GM23338 (cell line): ENCODE measurements at regions not wholly inside any gene's neighbourhood (a gene's known extent, or its start where the extent isn't known, plus 50 kb on each side); places are given as distances from the start of the nearest gene placed in this dataset.

Experiments used
- ATAC-seq: fragments of 200-7000 bp; cut with Tn5 transposase; 3 replicates; pipeline ENCODE4 v1.9.1; 2020
- DNase-seq: peaks from one replicate; pipeline ENCODE4 v3.0.0-alpha.2; 2015; ENCODE audit warnings: low spot score
- H2AFZ ChIP-seq: fragments of 200-600 bp; sonication (generic); 2 replicates; pipeline ENCODE4 v1.8.0; 2016; ENCODE audit warnings: antibody characterized with exemption, mild to moderate bottlenecking, moderate library complexity
- H3F3A ChIP-seq: fragments of 200-600 bp; sonication (generic); replicated peaks from 2 replicates; pipeline ENCODE4 v1.8.0; 2017; ENCODE audit warnings: antibody characterized with exemption, mixed run types, low read depth
- H3K27ac ChIP-seq: fragments of 200-600 bp; sonication (generic); 2 replicates; pipeline ENCODE4 v1.6.1; 2016; ENCODE audit warnings: low read depth
- H3K27me3 ChIP-seq: fragments of 200-600 bp; sonication (generic); 2 replicates; pipeline ENCODE4 v1.8.0; 2016; ENCODE audit warnings: mild to moderate bottlenecking, mixed run types, moderate library complexity; ENCODE audit not compliant: insufficient read depth
- H3K36me3 ChIP-seq: fragments of 200-600 bp; sonication (generic); 2 replicates; pipeline ENCODE4 v1.8.0; 2016; ENCODE audit warnings: mild to moderate bottlenecking; ENCODE audit not compliant: insufficient read depth
- H3K4me1 ChIP-seq: fragments of 200-600 bp; sonication (generic); 2 replicates; pipeline ENCODE4 v1.8.0; 2016; ENCODE audit warnings: mild to moderate bottlenecking, moderate library complexity; ENCODE audit not compliant: insufficient read depth
- H3K4me2 ChIP-seq: fragments of 200-600 bp; sonication (generic); 2 replicates; pipeline ENCODE4 v1.7.1; 2017; ENCODE audit warnings: mixed run types
- H3K4me3 ChIP-seq: fragments of 200-600 bp; sonication (generic); 2 replicates; pipeline ENCODE4 v1.6.1; 2016; ENCODE audit warnings: mixed run types
- H3K79me2 ChIP-seq: fragments of 200-600 bp; sonication (generic); replicated peaks from 2 replicates; pipeline ENCODE4 v1.8.0; 2017; ENCODE audit warnings: mild to moderate bottlenecking; ENCODE audit not compliant: insufficient read depth
- H3K9me2 ChIP-seq: fragments of 200-600 bp; sonication (generic); 2 replicates; pipeline ENCODE4 v1.8.0; 2017; ENCODE audit not compliant: insufficient read depth
- H4K20me1 ChIP-seq: fragments of 200-600 bp; sonication (generic); replicated peaks from 2 replicates; pipeline ENCODE4 v1.8.0; 2017; ENCODE audit warnings: mild to moderate bottlenecking; ENCODE audit not compliant: insufficient read depth
- H3K27ac Mint-ChIP-seq: 2 replicates; pipeline ENCODE4 v1.8.0; 2020; ENCODE audit warnings: inconsistent platforms, mild to moderate bottlenecking, moderate library complexity, mixed read lengths
- H3K27me3 Mint-ChIP-seq: 3 replicates; pipeline ENCODE4 v1.8.0; 2022; ENCODE audit warnings: low read depth, mild to moderate bottlenecking, moderate library complexity, mixed read lengths, inconsistent platforms; ENCODE audit not compliant: insufficient read depth, poor library complexity
- H3K36me3 Mint-ChIP-seq: 3 replicates; pipeline ENCODE4 v1.8.0; 2021; ENCODE audit warnings: low read depth, mild to moderate bottlenecking, inconsistent platforms, moderate library complexity, mixed read lengths
- H3K4me1 Mint-ChIP-seq: 3 replicates; pipeline ENCODE4 v1.8.0; 2020; ENCODE audit warnings: mild to moderate bottlenecking, inconsistent platforms, mixed read lengths
- H3K4me3 Mint-ChIP-seq: 3 replicates; pipeline ENCODE4 v1.8.0; 2021; ENCODE audit warnings: moderate library complexity, mild to moderate bottlenecking, inconsistent platforms, mixed read lengths
- H3K9me3 Mint-ChIP-seq: 3 replicates; pipeline ENCODE4 v1.8.0; 2020; ENCODE audit warnings: moderate library complexity, mild to moderate bottlenecking, inconsistent platforms, mixed read lengths
- CREB1 ChIP-seq: fragments of 250-450 bp; sonication (Bioruptor Pico); IDR thresholded peaks from 2 replicates; pipeline ENCODE4 v1.5.0; 2020; ENCODE audit warnings: low read depth, mild to moderate bottlenecking, moderate library complexity
- CTCF ChIP-seq, 2 experiments: fragments of 200-600 bp in 1 of 2; sonication (generic) in 1 of 2; conservative IDR thresholded peaks; 2 replicates each; pipeline versions ENCODE4 v1.5.1 to v1.6.1; 2016 to 2017; ENCODE audit warnings: antibody characterized with exemption in 2 of 2, low read depth in 2 of 2, mild to moderate bottlenecking in 2 of 2, moderate library complexity in 1 of 2
- ETS1 ChIP-seq: IDR thresholded peaks from 2 replicates; pipeline ENCODE4 v1.6.1; 2016; ENCODE audit warnings: antibody characterized with exemption
- EZH2 ChIP-seq: fragments of 200-600 bp; sonication (generic); IDR thresholded peaks from one replicate; pipeline ENCODE4 v1.8.0; 2017; ENCODE audit warnings: antibody characterized with exemption, mild to moderate bottlenecking, low read depth; ENCODE audit not compliant: unreplicated experiment
- EZH2phosphoT487 ChIP-seq: fragments of 200-600 bp; sonication (generic); IDR thresholded peaks from one replicate; pipeline ENCODE4 v1.8.1; 2018; ENCODE audit warnings: antibody characterized with exemption; ENCODE audit not compliant: unreplicated experiment
- JUNB ChIP-seq: IDR thresholded peaks from one replicate; pipeline ENCODE4 v1.6.1; 2016; ENCODE audit warnings: antibody characterized with exemption; ENCODE audit not compliant: unreplicated experiment
- NANOG ChIP-seq: IDR thresholded peaks from 2 replicates; pipeline ENCODE4 v1.6.1; 2016; ENCODE audit warnings: antibody characterized with exemption, borderline replicate concordance
- POLR2AphosphoS5 ChIP-seq: IDR thresholded peaks from 2 replicates; pipeline ENCODE4 v1.6.1; 2016; ENCODE audit warnings: antibody characterized with exemption, low read depth
- REST ChIP-seq: IDR thresholded peaks from one replicate; pipeline ENCODE4 v1.6.1; 2018; ENCODE audit warnings: antibody characterized with exemption; ENCODE audit not compliant: unreplicated experiment
- STAT1 ChIP-seq: IDR thresholded peaks from one replicate; pipeline ENCODE4 v1.6.1; 2016; ENCODE audit warnings: antibody characterized with exemption; ENCODE audit not compliant: unreplicated experiment
- ZNF114 ChIP-seq: fragments of 250-450 bp; sonication (Bioruptor Pico); IDR thresholded peaks from 2 replicates; pipeline ENCODE4 v1.5.0; 2020; ENCODE audit warnings: mild to moderate bottlenecking, moderate library complexity
- ZNF331 ChIP-seq: fragments of 250-450 bp; sonication (Bioruptor Pico); IDR thresholded peaks from 2 replicates; pipeline ENCODE4 v1.5.0; 2020; ENCODE audit warnings: low read depth, mild to moderate bottlenecking, moderate library complexity
- ZNF462 ChIP-seq: fragments of 250-450 bp; sonication (Bioruptor Pico); IDR thresholded peaks from 2 replicates; pipeline ENCODE4 v1.5.0; 2020; ENCODE audit warnings: mild to moderate bottlenecking, moderate library complexity

- Mint-ChIP-seq H3K9me3 (no peaks in the 10 kb centered on the region), H3K4me1 (no peaks in the 10 kb centered on the region), H3K27ac (no peak overlapping the region), H3K36me3 (no peaks in the 10 kb centered on the region), H3K4me3 (no peak overlapping the region), H3K27me3 (no peaks in the 10 kb centered on the region)
- Histone ChIP-seq H3K4me1 (no peaks in the 10 kb centered on the region), H3K79me2 (no peaks in the 10 kb centered on the region), H3K27ac (no peak overlapping the region), H2AFZ (no peak overlapping the region), H3K4me2 (no peak overlapping the region), H3F3A (no peaks in the 10 kb centered on the region), H3K9me2 (no peaks in the 10 kb centered on the region), H4K20me1 (no peaks in the 10 kb centered on the region), H3K4me3 (no peak overlapping the region), H3K27me3 (no peaks in the 10 kb centered on the region), H3K36me3 (no peaks in the 10 kb centered on the region)
- no peak for TF ChIP-seq ZNF114 (CRISPR knock-in tag)
- TF ChIP-seq POLR2AphosphoS5 = no peak
- no peak for TF ChIP-seq ETS1
- TF ChIP-seq ZNF331 = no peak
- TF ChIP-seq CREB1 (CRISPR knock-in tag) = no peak
- TF ChIP-seq REST = no peak
- TF ChIP-seq STAT1 = no peak
- TF ChIP-seq EZH2phosphoT487 = no peak
- no peak for TF ChIP-seq CTCF (conservative IDR thresholded peaks at IDR 0.05; ENCODE audit: low read depth in 2 of 2)
- TF ChIP-seq ZNF462 (CRISPR knock-in tag) = no peak
- no peak for TF ChIP-seq EZH2
- no peak for TF ChIP-seq JUNB
- TF ChIP-seq NANOG = no peak
- DNase-seq (no peak), ATAC-seq (no peak)
Observed at GRCh38 chr6:93566285-93566684, 146.9 kb upstream of the EPHA7 start.
